ES-I3 (cell line): ENCODE measurements at regions not wholly inside any gene's neighbourhood (a gene's known extent, or its start where the extent isn't known, plus 50 kb on each side); places are given as distances from the start of the nearest gene placed in this dataset.

Experiments used
- H3K36me3 ChIP-seq: 2 replicates; pipeline ENCODE4 v1.6.1; 2013; ENCODE audit warnings: mild to moderate bottlenecking, low read length, control low read depth, moderate library complexity; ENCODE audit not compliant: insufficient read depth
- H3K4me1 ChIP-seq: 2 replicates; pipeline ENCODE4 v1.6.1; 2013; ENCODE audit warnings: mild to moderate bottlenecking, control low read depth, low read length; ENCODE audit not compliant: insufficient read depth
- H3K9ac ChIP-seq: 2 replicates; pipeline ENCODE4 v1.6.1; 2013; ENCODE audit warnings: low read depth, mild to moderate bottlenecking, low read length, moderate library complexity
- H3K9me3 ChIP-seq: 2 replicates; pipeline ENCODE4 v1.6.1; 2013; ENCODE audit warnings: mild to moderate bottlenecking, low read length, moderate library complexity; ENCODE audit not compliant: control insufficient read depth, insufficient read depth

GRCh38 chr7:153902862-153903261, 149.3 kb upstream of the DPP6 start:
- H3K9ac ChIP-seq = no peak overlapping the region
- no peaks in the 10 kb centered on the region; the same call in 1 of the 2 replicates for H3K36me3 ChIP-seq
- no peaks in the 10 kb centered on the region for H3K4me1 ChIP-seq
- no peaks in the 10 kb centered on the region for H3K9me3 ChIP-seq

- H3K4me1 ChIP-seq = no peaks in the 10 kb centered on the region
- no peaks in the 10 kb centered on the region for H3K36me3 ChIP-seq
- H3K9ac ChIP-seq = no peak overlapping the region
- H3K9me3 ChIP-seq = no peaks in the 10 kb centered on the region
These were observed 140.0 kb upstream of the DPP6 start for GRCh38 chr7:153912211-153912610.

- no peaks in the 10 kb centered on the region for H3K9me3 ChIP-seq
- H3K9ac ChIP-seq = no peak overlapping the region
These were observed 132.1 kb upstream of the DPP6 start for GRCh38 chr7:153920126-153920525.

GRCh38 chr7:153920897-153921296, 131.3 kb upstream of the DPP6 start:
- H3K9ac ChIP-seq = no peak overlapping the region
- H3K4me1 ChIP-seq = no peaks in the 10 kb centered on the region
- H3K9me3 ChIP-seq = no peaks in the 10 kb centered on the region
- H3K36me3 ChIP-seq = no peaks in the 10 kb centered on the region

More at GRCh38 chr7:153920126-153920525, 132.1 kb upstream of the DPP6 start:
- H3K4me1 ChIP-seq = no peaks in the 10 kb centered on the region
- no peaks in the 10 kb centered on the region for H3K36me3 ChIP-seq

GRCh38 chr7:153921408-153921807, 130.8 kb upstream of the DPP6 start:
- Histone ChIP-seq H3K9me3 (no peaks in the 10 kb centered on the region), H3K36me3 (no peaks in the 10 kb centered on the region), H3K4me1 (no peaks in the 10 kb centered on the region), H3K9ac (no peak overlapping the region)

GRCh38 chr7:153930696-153931095, 121.5 kb upstream of the DPP6 start:
- Histone ChIP-seq H3K36me3 (no peaks in the 10 kb centered on the region), H3K9me3 (no peaks in the 10 kb centered on the region), H3K4me1 (no peaks in the 10 kb centered on the region), H3K9ac (no peak overlapping the region)

- H3K9ac ChIP-seq = no peak overlapping the region
- H3K4me1 ChIP-seq = no peaks in the 10 kb centered on the region
- no peaks in the 10 kb centered on the region for H3K9me3 ChIP-seq
- no peaks in the 10 kb centered on the region for H3K36me3 ChIP-seq
These were observed 118.2 kb upstream of the DPP6 start for GRCh38 chr7:153934048-153934447.

GRCh38 chr7:153934629-153935028, 117.6 kb upstream of the DPP6 start:
- no peaks in the 10 kb centered on the region for H3K9me3 ChIP-seq
- no peak overlapping the region for H3K9ac ChIP-seq
- H3K4me1 ChIP-seq = no peaks in the 10 kb centered on the region
- H3K36me3 ChIP-seq = no peaks in the 10 kb centered on the region

- Histone ChIP-seq H3K9ac (no peak overlapping the region), H3K36me3 (no peaks in the 10 kb centered on the region)
These were observed 117.1 kb upstream of the DPP6 start for GRCh38 chr7:153935095-153935494.

GRCh38 chr7:153938451-153938850, 113.7 kb upstream of the DPP6 start:
- H3K9ac ChIP-seq = no peak overlapping the region
- no peaks in the 10 kb centered on the region; the same call in 1 of the 2 replicates for H3K4me1 ChIP-seq
- H3K36me3 ChIP-seq = no peaks in the 10 kb centered on the region
- H3K9me3 ChIP-seq = no peaks in the 10 kb centered on the region

More at GRCh38 chr7:153935095-153935494, 117.1 kb upstream of the DPP6 start:
- Histone ChIP-seq H3K4me1 (no peaks in the 10 kb centered on the region), H3K9me3 (no peaks in the 10 kb centered on the region)

- no peaks in the 10 kb centered on the region for H3K9me3 ChIP-seq
These were observed 113.0 kb upstream of the DPP6 start for GRCh38 chr7:153939177-153939576.

GRCh38 chr7:153939654-153940053, 112.5 kb upstream of the DPP6 start:
- H3K9ac ChIP-seq = no peak overlapping the region
- H3K36me3 ChIP-seq = no peaks in the 10 kb centered on the region
- H3K4me1 ChIP-seq = no peaks in the 10 kb centered on the region; the same call in 1 of the 2 replicates
- no peaks in the 10 kb centered on the region for H3K9me3 ChIP-seq

More at GRCh38 chr7:153939177-153939576, 113.0 kb upstream of the DPP6 start:
- H3K36me3 ChIP-seq = no peaks in the 10 kb centered on the region
- H3K4me1 ChIP-seq = no peaks in the 10 kb centered on the region; the same call in 1 of the 2 replicates
- H3K9ac ChIP-seq = no peak overlapping the region

- no peaks in the 10 kb centered on the region for H3K9me3 ChIP-seq
- no peaks in the 10 kb centered on the region for H3K36me3 ChIP-seq
- no peaks in the 10 kb centered on the region; the same call in 1 of the 2 replicates for H3K4me1 ChIP-seq
- H3K9ac ChIP-seq = no peak overlapping the region
These were observed 111.1 kb upstream of the DPP6 start for GRCh38 chr7:153941061-153941460.

- no peaks in the 10 kb centered on the region for H3K9me3 ChIP-seq
- H3K36me3 ChIP-seq = no peaks in the 10 kb centered on the region
- H3K9ac ChIP-seq = no peak overlapping the region
- H3K4me1 ChIP-seq = no peaks in the 10 kb centered on the region; the same call in 1 of the 2 replicates
These were observed 110.2 kb upstream of the DPP6 start for GRCh38 chr7:153942036-153942435.

- Histone ChIP-seq H3K36me3 (no peaks in the 10 kb centered on the region), H3K4me1 (no peaks in the 10 kb centered on the region; the same call in 1 of the 2 replicates), H3K9me3 (no peaks in the 10 kb centered on the region), H3K9ac (no peak overlapping the region)
These were observed 108.7 kb upstream of the DPP6 start for GRCh38 chr7:153943457-153943856.

- H3K9me3 ChIP-seq = no peaks in the 10 kb centered on the region
- no peak overlapping the region for H3K9ac ChIP-seq
These were observed 108.3 kb upstream of the DPP6 start for GRCh38 chr7:153943861-153944260.

More at GRCh38 chr7:153943861-153944260, 108.3 kb upstream of the DPP6 start:
- Histone ChIP-seq H3K36me3 (no peaks in the 10 kb centered on the region), H3K4me1 (no peaks in the 10 kb centered on the region; the same call in 1 of the 2 replicates)
